Upper lobe of left lung (tissue), 6 donors: ENCODE measurements at regions not wholly inside any gene's neighbourhood (a gene's known extent, or its start where the extent isn't known, plus 50 kb on each side); places are given as distances from the start of the nearest gene placed in this dataset.
A peak's percentile ranks its signal among the peaks of the same experiment; 100 is the strongest.
"Not testable (repeated sequence)": the region's sequence is repeated elsewhere in the genome, so short reads cannot be mapped to it uniquely, and the experiment has no call there.

Experiments
- ATAC-seq, 2 donors: fragments of 200-7000 bp; cut with Tn5 transposase; one replicate each; pipeline ENCODE4 v1.9.1; 2022; ENCODE audit warnings: mild to moderate bottlenecking in 2 of 2, moderate library complexity in 2 of 2; ENCODE audit not compliant: low FRiP score in 2 of 2
- DNase-seq, 2 donors: peaks; one replicate each; pipeline ENCODE4 v3.0.0-alpha.2; 2019 to 2020
- H3K27ac ChIP-seq, 4 donors: fragments of 200-600 bp; sonication (generic); one replicate each; pipeline ENCODE4 v1.5.1; 2016 to 2019
- H3K27me3 ChIP-seq, 4 donors: fragments of 200-600 bp; sonication (generic); one replicate each; pipeline ENCODE4 v1.5.1; 2017 to 2019
- H3K36me3 ChIP-seq, 4 donors: fragments of 200-600 bp; sonication (generic); one replicate each; pipeline ENCODE4 v1.5.1; 2016 to 2019
- H3K4me1 ChIP-seq, 4 donors: fragments of 200-600 bp; sonication (generic); one replicate each; pipeline ENCODE4 v1.5.1; 2018 to 2019
- H3K4me3 ChIP-seq, 4 donors: fragments of 200-600 bp; sonication (generic); one replicate each; pipeline ENCODE4 v1.5.1; 2017 to 2019; ENCODE audit warnings: mild to moderate bottlenecking in 2 of 4, moderate library complexity in 1 of 4
- H3K9me3 ChIP-seq, 4 donors: fragments of 200-600 bp; sonication (generic); one replicate each; pipeline ENCODE4 v1.5.1; 2018 to 2019
- WGBS, 2 donors: methylation state at CpG; one replicate each; pipeline ENCODE4 v1.1.5; 2017 to 2018; 5-methylcytosine and 5-hydroxymethylcytosine counted together
- donor health status: DM: no; HTN: no; CAD: no; lungs with moderate emphysema.
- donor health status: DM: no; HTN: yes; CAD: no; lungs with severe emphysema.

DNA sequence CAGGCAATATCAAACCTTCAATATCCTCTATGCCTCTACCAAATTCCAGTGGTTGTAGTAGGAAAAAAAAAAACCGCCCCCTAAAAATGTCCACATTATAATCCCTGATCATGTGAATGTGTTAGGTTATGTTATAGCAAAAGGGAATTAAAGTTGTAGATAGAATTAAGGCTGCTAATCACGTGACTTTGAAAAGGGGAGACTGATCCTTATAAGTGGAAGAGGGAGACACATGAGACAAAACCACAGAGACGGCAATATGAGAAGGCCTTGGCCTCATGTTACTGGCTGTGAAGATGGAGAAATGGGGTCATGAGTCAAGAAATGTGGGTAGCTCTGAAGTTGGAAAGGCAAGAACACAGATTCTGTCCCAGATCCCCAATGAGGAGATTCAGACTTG lies 1711.3 kb downstream of the KHDRBS2 start:
- H3K36me3 ChIP-seq, DNase-seq, H3K4me3 ChIP-seq, H3K27me3 ChIP-seq, ATAC-seq, H3K4me1 ChIP-seq, H3K27ac ChIP-seq: not testable (repeated sequence)
- peaks cover 0 to 13% (median 0%) of the 10 kb centered on the region in 4 donors for H3K9me3 ChIP-seq
- WGBS, 2 donors, result 51 to 70% methylated on average over 3 of the region's 3 CpGs

DNA sequence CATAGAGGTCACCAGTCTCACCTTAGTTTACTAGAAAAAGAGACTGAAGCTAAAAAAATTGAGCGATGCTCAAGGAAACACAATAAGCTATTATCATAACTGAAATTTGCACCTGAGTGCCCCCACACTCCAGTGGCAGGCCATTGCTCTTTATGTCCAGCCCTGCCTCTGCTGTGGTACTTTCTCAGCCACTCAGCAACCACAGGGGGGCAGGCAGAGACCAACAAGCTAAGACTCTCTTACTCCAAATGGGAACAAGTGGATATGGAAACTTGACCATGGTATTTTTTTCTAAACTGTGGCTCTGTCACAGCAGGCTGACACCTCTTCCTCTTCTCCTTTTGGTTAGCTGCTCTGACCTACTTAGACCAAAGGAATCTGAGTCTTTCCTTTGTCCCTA lies 1713.4 kb downstream of the KHDRBS2 start:
- 86 to 100% methylated on average over 1 of the region's 1 CpG for WGBS, 2 donors
- ATAC-seq, DNase-seq: not testable (repeated sequence)

DNA sequence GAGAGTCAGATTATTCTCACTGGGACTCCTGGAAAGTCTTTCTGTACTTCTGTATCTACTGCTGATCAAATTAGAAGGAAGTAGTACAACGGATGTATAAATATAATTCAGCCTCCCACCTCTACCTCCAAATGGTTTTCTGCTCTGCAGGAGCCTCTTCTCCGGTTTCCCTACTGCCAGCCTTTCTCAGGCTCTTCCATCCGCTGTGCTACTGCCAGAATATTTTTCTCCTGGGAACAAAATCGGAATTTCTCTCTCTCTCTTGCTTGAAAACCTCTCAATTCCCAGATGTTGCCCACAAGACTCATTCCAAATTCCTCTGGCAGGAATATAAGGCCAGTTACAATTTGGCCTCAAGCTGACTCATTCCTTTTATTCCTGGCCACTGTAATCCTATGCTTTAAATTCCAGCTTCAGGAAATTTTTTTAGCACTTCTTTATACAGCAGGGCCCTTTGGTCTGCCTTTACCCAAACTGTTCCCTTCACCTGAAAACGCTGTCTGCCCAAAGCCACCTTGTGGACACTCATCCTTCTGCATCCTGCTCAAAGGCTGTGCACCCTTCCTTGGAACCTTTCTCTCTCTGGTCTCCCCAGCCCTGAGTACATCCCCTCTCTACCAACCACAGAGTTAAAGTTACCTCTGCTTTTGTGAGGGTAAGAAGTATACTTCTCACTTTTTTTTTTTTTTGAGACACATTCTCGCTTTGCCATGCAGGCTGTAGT lies 1714.6 kb downstream of the KHDRBS2 start:
- H3K36me3 ChIP-seq, H3K4me1 ChIP-seq, H3K4me3 ChIP-seq, DNase-seq, ATAC-seq, H3K27me3 ChIP-seq, H3K27ac ChIP-seq: not testable (repeated sequence)
- 68 to 72% methylated on average over 6 of the region's 6 CpGs for WGBS, 2 donors
- peaks cover 0 to 12% (median 0%) of the 10 kb centered on the region in 4 donors for H3K9me3 ChIP-seq

More for the DNA sequence above, 1713.4 kb downstream of the KHDRBS2 start:
- not testable (repeated sequence) for H3K27ac ChIP-seq, H3K27me3 ChIP-seq, H3K4me1 ChIP-seq, H3K4me3 ChIP-seq, H3K36me3 ChIP-seq
- H3K9me3 ChIP-seq, result peaks cover 0 to 13% (median 0%) of the 10 kb centered on the region in 4 donors

DNA sequence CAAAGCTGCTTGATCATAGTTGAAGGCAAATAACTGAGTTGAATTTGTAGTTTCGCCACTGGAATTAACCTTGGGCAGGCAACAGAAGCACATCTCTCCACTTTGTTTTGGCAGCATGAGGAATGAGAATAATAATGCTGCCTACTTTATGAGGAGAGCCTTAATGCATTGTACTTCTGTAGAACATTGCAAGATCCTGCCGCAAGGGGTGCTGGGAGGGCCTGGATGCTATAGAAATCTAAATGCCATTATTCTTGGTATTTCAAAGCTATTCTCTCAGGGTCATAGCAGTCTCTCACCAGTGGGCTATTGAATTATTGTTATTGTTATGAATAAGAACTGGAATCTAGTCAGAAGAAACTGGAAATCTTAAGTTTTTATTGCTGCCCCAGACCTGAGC lies 1715.4 kb downstream of the KHDRBS2 start:
- DNase-seq, H3K36me3 ChIP-seq, H3K9me3 ChIP-seq, H3K4me3 ChIP-seq, H3K4me1 ChIP-seq, H3K27ac ChIP-seq, H3K27me3 ChIP-seq, ATAC-seq: not testable (repeated sequence)
- 91 to 92% methylated on average over 2 of the region's 2 CpGs for WGBS, 2 donors

DNA sequence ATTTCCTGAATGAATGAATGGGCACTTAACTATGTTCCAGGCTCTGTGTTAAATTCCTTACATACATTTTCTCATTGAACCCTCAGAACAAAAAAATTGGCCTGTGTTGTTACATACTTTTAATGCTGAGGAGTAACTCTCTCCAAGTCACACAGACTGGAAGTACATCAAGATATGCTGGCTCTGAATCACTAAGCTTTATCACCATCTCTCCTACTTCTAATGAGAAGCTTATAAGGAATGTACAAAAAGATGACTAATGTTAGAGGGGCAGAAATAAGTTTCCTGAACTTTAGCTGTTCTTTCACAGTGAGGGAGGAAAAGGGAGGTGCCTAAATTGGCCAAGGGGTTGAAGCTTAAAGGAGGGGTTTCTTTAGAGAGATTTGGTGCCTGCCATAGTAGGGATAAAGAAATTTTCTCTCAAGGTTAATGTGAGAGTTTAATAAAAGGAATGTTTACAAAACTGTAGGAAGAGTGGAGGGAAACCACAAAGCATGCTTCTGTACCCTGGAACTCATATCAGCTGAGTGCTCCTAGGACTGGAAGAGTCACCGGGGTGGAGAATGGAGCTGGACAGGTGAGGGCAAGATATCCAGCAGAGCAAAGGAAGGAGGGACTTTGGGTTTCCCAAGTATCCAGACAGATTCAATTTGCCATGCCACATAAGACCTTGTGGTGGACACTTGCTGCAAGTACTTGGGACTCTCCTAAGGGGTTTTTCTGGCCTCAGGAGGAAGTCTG lies 1718.4 kb downstream of the KHDRBS2 start:
- H3K27ac ChIP-seq, H3K9me3 ChIP-seq, H3K4me1 ChIP-seq, H3K36me3 ChIP-seq, H3K4me3 ChIP-seq, DNase-seq, H3K27me3 ChIP-seq: not testable (repeated sequence)
- 75 to 83% methylated on average over 1 of the region's 1 CpG for WGBS, 2 donors
- ATAC-seq, result peak; percentile 17 to 62

DNA sequence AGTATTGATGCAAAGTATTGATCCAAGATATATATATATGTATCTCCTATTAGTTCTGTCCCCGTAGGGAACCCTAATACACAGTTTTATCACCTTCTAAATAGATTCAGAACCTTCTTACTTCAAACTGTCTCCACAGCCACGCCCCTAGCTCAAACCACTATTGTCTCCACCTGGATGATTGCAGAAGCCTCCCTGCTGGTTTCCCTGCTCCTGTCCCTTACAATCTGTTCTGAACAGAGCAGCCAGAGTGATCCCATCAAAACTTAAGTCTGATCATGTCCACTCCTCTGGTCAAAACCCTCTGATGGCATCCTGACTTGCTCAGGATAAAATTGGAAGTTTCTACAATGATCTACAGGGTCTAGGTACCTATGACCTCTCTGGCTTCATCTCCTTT lies 1719.6 kb downstream of the KHDRBS2 start:
- H3K4me1 ChIP-seq, ATAC-seq, H3K27me3 ChIP-seq, H3K27ac ChIP-seq, H3K4me3 ChIP-seq, H3K36me3 ChIP-seq, DNase-seq, H3K9me3 ChIP-seq: not testable (repeated sequence)
- 76 to 88% methylated on average over 2 of the region's 2 CpGs for WGBS, 2 donors

DNA sequence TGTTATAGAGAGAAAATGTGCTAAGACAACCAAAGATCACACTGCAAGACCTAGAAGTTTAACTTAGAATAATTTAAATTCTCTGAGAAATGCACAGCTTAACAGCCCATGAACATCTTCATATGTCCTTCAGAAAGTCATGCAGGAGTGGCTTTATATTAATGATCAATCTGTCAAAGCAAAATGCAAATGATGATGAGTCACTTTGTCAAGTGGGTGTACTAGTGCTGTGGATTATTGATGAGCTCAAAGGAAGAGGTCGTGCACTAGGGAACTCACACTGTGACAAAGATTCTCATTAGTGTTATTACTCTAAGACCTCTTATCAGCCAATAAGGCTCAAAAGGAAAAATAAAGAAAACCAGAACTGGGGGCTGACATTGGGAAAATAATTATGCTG lies 1726.3 kb downstream of the KHDRBS2 start:
- H3K9me3 ChIP-seq, H3K36me3 ChIP-seq, ATAC-seq, DNase-seq, H3K4me3 ChIP-seq, H3K27me3 ChIP-seq, H3K4me1 ChIP-seq, H3K27ac ChIP-seq: not testable (repeated sequence)
- 78 to 83% methylated on average over 1 of the region's 1 CpG for WGBS, 2 donors

DNA sequence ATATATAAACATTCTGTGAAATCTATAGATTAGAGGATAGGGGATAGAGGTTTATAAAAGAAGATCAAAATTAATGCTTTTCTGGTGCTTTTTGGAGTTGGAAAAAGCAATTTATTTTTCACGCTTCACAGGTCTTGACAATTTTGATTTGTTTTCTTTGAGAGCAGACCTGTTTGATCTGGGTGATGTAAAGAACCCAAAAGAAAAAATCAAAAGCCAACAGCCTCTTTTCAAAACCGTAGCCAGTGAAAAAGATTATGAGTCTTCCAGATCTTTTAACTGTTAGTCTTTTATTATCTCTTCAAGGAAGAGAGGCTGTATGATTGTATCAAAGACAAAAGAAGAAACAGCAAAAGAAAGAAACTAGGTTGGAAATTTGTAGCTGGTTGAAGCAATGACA lies 1738.7 kb downstream of the KHDRBS2 start:
- WGBS, 2 donors, result 72 to 77% methylated on average over 2 of the region's 2 CpGs
- ATAC-seq, result not testable (repeated sequence)

DNA sequence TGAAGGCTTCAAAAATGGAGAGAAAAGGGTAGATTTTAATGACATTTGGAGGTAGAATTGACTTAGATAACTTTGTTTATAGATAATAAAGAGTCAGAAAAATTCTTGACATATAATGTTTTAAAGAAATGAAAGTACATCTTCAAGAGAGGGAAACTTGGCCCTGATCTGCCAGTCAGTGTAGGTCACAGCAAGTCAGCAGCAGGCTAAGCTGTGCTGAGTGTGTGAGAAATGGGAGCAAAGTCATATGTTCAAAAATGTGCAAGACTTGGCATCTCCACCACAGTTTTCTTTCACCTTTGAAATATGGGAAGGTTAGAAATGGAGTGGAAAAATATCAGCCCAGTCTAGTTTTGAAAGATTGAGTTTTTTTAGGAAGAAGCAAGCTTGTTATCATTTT lies 1761.3 kb downstream of the KHDRBS2 start:
- not testable (repeated sequence) for H3K4me1 ChIP-seq, H3K9me3 ChIP-seq, H3K36me3 ChIP-seq, H3K4me3 ChIP-seq, DNase-seq, ATAC-seq, H3K27me3 ChIP-seq, H3K27ac ChIP-seq

More for the DNA sequence above, 1738.7 kb downstream of the KHDRBS2 start:
- H3K9me3 ChIP-seq, H3K36me3 ChIP-seq, DNase-seq, H3K4me3 ChIP-seq, H3K27ac ChIP-seq, H3K4me1 ChIP-seq, H3K27me3 ChIP-seq: not testable (repeated sequence)

DNA sequence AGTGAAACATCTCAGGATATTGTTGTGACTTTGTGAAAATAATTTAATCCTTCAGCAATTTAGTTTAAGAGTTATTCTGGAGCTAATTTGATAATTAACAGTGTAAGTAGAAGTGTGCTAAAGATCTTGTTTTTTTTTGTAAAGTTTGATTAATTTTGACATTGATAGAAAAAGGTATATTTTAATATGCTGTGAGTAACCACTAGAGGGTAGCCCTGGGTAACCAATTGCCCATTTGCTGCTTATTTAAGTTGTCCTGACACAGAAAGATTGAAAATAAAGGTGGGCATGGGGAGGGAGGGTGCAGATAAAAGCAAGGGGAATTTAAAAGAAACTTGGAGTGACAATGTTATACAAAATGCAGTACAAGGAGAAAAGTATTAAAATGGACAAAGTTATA lies 1808.3 kb downstream of the KHDRBS2 start:
- not testable (repeated sequence) for DNase-seq, H3K27ac ChIP-seq, ATAC-seq, H3K9me3 ChIP-seq, H3K36me3 ChIP-seq, H3K4me3 ChIP-seq, H3K4me1 ChIP-seq, H3K27me3 ChIP-seq

DNA sequence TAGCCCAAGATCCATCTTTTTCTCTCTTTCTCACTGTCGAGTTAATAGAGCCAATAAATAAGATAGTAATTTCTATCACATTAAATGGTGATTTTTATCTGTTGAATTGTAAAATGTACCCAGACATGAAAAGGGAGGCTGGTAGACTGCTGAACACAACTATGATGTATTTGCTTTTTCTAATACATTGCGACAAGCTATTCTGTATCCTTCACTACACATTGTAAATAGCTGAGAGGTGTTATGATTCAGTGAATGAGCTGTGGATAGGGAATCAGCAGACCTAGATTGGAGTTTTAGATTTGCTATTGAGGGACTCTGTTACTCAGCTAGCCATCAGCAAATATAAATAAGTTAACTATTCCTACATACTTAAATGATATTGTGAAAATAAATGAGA lies 1812.2 kb downstream of the KHDRBS2 start:
- 93% methylated on average over 2 of the region's 2 CpGs for WGBS, 2 donors
- not testable (repeated sequence) for H3K36me3 ChIP-seq, H3K27me3 ChIP-seq, DNase-seq, H3K4me3 ChIP-seq, H3K4me1 ChIP-seq, ATAC-seq, H3K9me3 ChIP-seq, H3K27ac ChIP-seq

DNA sequence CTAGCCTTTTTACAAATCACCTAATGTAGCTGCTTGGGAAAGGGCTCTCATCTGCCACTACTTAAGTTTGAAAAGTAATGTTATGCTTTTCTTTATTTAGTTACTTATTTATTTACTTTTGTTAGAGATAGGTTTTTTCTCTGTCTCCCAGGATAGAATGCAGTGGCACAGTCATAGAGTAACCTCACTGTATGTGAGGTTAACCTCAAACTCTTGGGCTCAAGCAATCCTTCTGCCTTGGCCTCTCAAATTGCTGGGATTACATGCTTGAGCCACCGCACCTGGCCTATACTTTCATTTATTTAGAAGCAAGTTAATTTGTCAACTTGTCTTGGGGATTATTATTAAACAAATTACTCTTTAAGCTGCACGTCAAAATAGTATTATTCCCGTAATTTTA lies 1814.6 kb downstream of the KHDRBS2 start:
- not testable (repeated sequence) for H3K27ac ChIP-seq, H3K4me3 ChIP-seq, ATAC-seq, H3K4me1 ChIP-seq, H3K36me3 ChIP-seq, H3K9me3 ChIP-seq, H3K27me3 ChIP-seq, DNase-seq
- 91 to 94% methylated on average over 3 of the region's 3 CpGs for WGBS, 2 donors

DNA sequence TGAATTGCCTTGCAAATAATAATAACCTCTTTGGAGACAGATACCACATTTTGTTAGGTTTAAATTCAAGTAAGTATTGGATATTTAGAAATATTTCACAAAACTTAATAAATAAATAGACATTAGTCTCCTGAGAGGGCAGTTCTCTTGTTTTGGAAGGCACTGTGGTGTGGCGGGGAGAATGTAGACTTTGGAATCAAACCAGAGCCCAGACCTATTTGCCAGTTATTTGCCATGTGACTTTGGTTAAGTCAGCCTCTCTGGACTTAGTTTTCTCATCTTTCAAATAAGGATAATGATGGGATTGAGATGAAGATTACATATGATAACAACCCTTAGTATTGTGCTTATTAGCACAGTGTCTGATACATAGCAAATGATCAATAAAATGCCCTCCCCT lies 1835.6 kb downstream of the KHDRBS2 start:
- not testable (repeated sequence) for ATAC-seq, H3K27ac ChIP-seq
- 88 to 96% methylated on average over 1 of the region's 1 CpG for WGBS, 2 donors

More for the DNA sequence above, 1835.6 kb downstream of the KHDRBS2 start:
- not testable (repeated sequence) for H3K9me3 ChIP-seq, DNase-seq, H3K27me3 ChIP-seq, H3K36me3 ChIP-seq, H3K4me1 ChIP-seq, H3K4me3 ChIP-seq
